VCaP (cell line): ENCODE measurements at regions not wholly inside any gene's neighbourhood (a gene's known extent, or its start where the extent isn't known, plus 50 kb on each side); places are given as distances from the start of the nearest gene placed in this dataset.

Experiments used
- H3K27ac ChIP-seq: fragments of 450-650 bp; 2 replicates; pipeline ENCODE4 v1.5.1; 2017
- TF ChIP-seq, protein P1 (sequence below): fragments of 450-650 bp; conservative IDR thresholded peaks from 2 replicates; pipeline ENCODE4 v1.5.1; 2017; ENCODE audit warnings: mild to moderate bottlenecking, moderate library complexity

DNA sequence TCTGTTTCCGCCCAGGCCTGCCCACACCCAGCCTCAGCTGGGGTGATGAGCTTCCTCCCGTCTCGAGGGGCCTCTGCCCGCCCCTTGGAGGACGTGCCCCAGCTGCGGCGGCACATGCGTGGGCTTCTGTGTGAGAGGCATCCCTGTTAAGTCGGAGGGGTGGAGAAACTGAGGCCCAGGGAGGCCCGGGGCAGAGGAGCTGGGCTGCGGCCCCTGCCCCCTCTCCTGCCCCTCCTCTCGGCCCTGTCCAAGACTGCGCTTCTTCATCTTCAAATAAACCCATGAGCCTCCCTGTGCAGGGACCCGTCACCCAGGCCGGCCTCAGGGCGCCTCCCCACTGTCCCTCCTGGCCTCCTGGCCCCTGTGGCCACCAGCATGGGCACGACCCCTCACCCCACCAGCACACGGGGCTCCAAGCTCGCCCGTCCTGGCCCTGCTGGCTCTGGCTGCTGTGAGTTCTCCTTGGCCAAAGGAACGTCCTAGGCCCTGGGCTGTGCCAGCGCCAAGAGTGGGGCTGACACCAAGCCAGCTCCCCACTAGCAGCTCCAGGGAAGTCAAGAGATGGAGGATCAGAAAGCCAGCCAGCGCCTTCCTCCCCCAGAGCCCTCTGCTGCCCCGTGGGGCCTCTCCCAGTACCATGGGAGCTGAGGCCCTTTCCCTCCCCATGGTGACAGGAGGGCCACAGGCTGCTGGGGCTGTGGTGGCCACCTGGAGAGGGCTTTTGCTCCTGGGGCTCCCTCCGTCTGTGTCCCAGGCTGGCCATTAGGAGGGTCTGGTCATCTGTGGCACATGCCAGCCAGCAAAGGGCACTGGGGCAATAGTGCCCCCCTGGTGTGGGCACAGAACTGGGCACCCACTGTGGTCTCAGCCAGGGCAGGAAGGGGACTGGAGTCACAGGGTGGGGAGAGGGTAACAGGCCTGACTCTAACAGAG, 180.4 kb downstream of the KIF26A start:
- TF ChIP-seq, protein P1, sequence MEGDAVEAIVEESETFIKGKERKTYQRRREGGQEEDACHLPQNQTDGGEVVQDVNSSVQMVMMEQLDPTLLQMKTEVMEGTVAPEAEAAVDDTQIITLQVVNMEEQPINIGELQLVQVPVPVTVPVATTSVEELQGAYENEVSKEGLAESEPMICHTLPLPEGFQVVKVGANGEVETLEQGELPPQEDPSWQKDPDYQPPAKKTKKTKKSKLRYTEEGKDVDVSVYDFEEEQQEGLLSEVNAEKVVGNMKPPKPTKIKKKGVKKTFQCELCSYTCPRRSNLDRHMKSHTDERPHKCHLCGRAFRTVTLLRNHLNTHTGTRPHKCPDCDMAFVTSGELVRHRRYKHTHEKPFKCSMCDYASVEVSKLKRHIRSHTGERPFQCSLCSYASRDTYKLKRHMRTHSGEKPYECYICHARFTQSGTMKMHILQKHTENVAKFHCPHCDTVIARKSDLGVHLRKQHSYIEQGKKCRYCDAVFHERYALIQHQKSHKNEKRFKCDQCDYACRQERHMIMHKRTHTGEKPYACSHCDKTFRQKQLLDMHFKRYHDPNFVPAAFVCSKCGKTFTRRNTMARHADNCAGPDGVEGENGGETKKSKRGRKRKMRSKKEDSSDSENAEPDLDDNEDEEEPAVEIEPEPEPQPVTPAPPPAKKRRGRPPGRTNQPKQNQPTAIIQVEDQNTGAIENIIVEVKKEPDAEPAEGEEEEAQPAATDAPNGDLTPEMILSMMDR: no peak

GRCh38 chr14:104319491-104320241, 181.3 kb downstream of the KIF26A start:
- TF ChIP-seq, protein P1: no peak
- no peak overlapping the region for H3K27ac ChIP-seq

More for the DNA sequence above, 180.4 kb downstream of the KIF26A start:
- H3K27ac ChIP-seq: no peak overlapping the region

DNA sequence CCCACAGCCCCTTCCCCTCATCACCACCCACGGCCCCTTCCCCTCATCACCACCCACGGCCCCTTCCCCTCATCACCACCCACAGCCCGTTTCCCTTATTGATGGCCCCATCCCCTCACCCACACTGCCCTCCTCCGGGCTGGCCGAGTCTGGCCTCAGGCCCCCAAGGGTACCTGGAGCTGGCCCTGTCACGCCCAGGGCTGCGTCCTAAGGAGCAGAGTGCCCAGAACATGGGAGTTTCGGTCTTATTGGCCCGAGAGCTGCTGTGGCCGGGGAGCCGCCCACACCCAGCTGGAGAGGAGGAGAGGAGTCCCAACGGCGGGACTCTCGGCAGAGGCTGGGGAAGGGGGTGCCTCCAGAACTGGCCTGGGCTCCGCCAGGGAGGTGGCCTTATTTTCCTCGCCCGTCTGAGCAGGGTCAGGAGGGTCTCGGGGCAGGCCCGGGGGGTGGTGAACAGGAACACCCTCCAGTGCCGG, 182.3 kb downstream of the KIF26A start:
- no peak overlapping the region for H3K27ac ChIP-seq
- TF ChIP-seq, protein P1: no peak

DNA sequence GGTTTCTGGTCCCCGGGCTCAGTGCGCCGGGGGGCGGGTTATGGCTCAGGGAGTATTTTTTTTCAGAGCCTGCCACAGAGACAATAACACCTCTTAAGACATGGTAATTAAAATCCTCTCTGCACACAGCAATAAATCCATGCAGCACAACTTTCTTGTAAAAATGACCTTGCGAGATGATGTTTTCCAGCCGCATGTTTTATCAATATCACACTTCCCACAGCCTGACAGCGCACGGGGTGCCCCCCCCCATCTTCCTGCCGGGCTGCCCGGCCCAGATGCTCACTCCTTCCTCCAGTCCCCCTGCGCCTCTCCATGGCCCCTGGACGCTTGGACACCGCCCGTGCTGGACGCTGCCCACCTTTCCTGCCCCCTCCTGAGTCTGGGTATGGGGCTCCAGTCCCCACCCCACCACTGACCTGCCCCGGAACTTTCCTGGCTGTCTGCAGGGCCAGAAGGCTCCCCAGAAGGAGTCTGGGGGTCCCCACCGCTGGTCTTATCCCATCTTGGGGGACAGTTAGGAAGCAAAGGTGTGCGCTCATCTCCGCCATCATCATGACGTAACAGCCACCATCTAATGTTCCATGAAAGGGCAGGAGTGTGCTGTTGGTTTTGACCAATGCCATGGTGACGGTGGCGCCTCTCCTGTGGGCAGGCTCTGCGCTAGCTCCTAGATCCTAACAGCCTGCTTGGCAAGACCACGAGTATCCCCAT, 182.9 kb downstream of the KIF26A start:
- TF ChIP-seq, protein P1: no peak
- no peak overlapping the region for H3K27ac ChIP-seq

- TF ChIP-seq, protein P1: no peak
- H3K27ac ChIP-seq: no peak overlapping the region
These were observed 183.4 kb downstream of the KIF26A start for GRCh38 chr14:104321802-104322130.

DNA sequence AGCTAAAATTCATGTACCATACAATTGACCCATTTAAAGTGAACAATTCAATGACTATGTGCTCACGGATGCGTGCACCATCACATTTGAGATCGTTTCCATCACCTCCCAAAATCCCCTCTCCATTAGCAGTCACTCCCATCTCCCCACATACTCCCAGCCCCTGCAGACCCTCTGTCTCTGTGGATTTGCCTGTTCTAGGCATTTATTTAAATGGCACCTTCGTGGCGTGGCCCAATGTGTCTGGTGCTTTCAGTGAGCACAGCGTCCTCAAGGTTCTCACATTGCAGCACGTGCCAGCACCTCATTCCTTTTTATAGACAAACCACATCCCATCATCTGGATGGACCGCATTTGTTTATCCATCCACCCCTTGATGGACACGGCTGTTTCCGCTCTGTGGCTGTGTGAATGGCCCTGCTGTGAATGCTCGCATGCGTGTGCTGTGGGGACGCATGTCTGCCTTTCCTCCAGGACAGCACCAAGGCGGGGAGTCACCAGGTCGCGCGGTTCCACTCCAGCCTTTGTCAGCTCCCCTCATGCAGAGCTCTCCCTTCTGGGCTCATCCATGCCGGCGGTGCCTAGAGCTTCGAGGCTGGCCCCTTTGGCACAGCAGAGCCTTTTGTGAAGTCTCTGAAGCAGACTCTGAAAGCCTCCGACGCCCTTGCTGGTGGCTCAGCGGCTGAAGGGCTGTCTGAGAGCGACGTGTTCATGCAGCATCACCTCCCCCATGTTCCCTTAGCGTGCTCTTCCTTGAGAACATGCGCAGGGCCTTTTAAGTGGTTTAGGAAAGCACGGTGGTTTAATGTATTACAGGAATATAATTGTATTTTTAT, 184.4 kb downstream of the KIF26A start:
- TF ChIP-seq, protein P1: no peak
- H3K27ac ChIP-seq: no peak overlapping the region
